ENCODE measurements at regions not wholly inside any gene's neighbourhood (a gene's known extent, or its start where the extent isn't known, plus 50 kb on each side); places are given as distances from the start of the nearest gene placed in this dataset.

- TF ChIP-seq CTCF (IDR thresholded peaks at IDR 0.05; ENCODE audit: low read depth, low read length) (no peak), EZH2phosphoT487 (IDR thresholded peaks at IDR 0.05; ENCODE audit: low read depth) (no peak)
These were observed 70.5 kb upstream of the ATP2B1 start for GRCh38 chr12:89779090-89779489.
